RWPE2 (cell line): ENCODE measurements at regions not wholly inside any gene's neighbourhood (a gene's known extent, or its start where the extent isn't known, plus 50 kb on each side); places are given as distances from the start of the nearest gene placed in this dataset.

Source experiments
- ATAC-seq: fragments of 200-7000 bp; cut with Tn5 transposase; 3 replicates; pipeline ENCODE4 v1.9.1; 2021; ENCODE audit warnings: low read depth
- DNase-seq: peaks from one replicate; pipeline ENCODE4 v3.0.0-alpha.2; 2020; ENCODE audit warnings: low spot score
- H3K27ac ChIP-seq: fragments of 450-650 bp; 2 replicates; pipeline ENCODE4 v1.5.1; 2017; ENCODE audit warnings: mild to moderate bottlenecking; ENCODE audit not compliant: poor library complexity, severe bottlenecking
- H3K27me3 ChIP-seq: fragments of 250-450 bp; sonication (Bioruptor Pico); 2 replicates; pipeline ENCODE4 v1.5.1; 2021; ENCODE audit warnings: mild to moderate bottlenecking, moderate library complexity; ENCODE audit not compliant: insufficient read depth, poor library complexity, severe bottlenecking
- H3K36me3 ChIP-seq: fragments of 250-450 bp; sonication (Bioruptor Pico); 2 replicates; pipeline ENCODE4 v1.5.1; 2020; ENCODE audit warnings: low read depth, mild to moderate bottlenecking, moderate library complexity
- H3K4me1 ChIP-seq: fragments of 250-450 bp; sonication (Bioruptor Pico); 2 replicates; pipeline ENCODE4 v1.5.1; 2021; ENCODE audit warnings: mild to moderate bottlenecking, moderate library complexity; ENCODE audit not compliant: insufficient read depth, poor library complexity, severe bottlenecking
- H3K4me3 ChIP-seq: fragments of 250-450 bp; sonication (Bioruptor Pico); 2 replicates; pipeline ENCODE4 v1.5.1; 2021; ENCODE audit warnings: mild to moderate bottlenecking, moderate library complexity; ENCODE audit not compliant: severe bottlenecking
- H3K9me3 ChIP-seq: fragments of 250-450 bp; sonication (Bioruptor Pico); 2 replicates; pipeline ENCODE4 v1.5.1; 2021; ENCODE audit warnings: mild to moderate bottlenecking, moderate library complexity; ENCODE audit not compliant: severe bottlenecking
- CTCF ChIP-seq: fragments of 450-650 bp; IDR thresholded peaks from one replicate; pipeline ENCODE4 v1.5.1; 2017; ENCODE audit warnings: mild to moderate bottlenecking, moderate library complexity; ENCODE audit not compliant: poor library complexity, severe bottlenecking

- Histone ChIP-seq H3K4me3 (no peak overlapping the region), H3K4me1 (peaks cover 6% of the 10 kb centered on the region), H3K36me3 (no peaks in the 10 kb centered on the region), H3K27ac (no peak overlapping the region), H3K27me3 (no peaks in the 10 kb centered on the region), H3K9me3 (no peaks in the 10 kb centered on the region)
- TF ChIP-seq CTCF: no peak
- no peak for DNase-seq
- peak; percentile 54; the same call in 2 of the 3 replicates for ATAC-seq
Observed at GRCh38 chr3:95302044-95302443, 1239.2 kb downstream of the NSUN3 start.

GRCh38 chr3:95310560-95310959 lies 1247.7 kb downstream of the NSUN3 start:
- Histone ChIP-seq H3K27me3 (no peaks in the 10 kb centered on the region), H3K4me1 (no peaks in the 10 kb centered on the region), H3K4me3 (no peak overlapping the region), H3K9me3 (no peaks in the 10 kb centered on the region), H3K36me3 (no peaks in the 10 kb centered on the region), H3K27ac (no peak overlapping the region)
- ATAC-seq: no peak
- no peak for DNase-seq
- no peak for TF ChIP-seq CTCF

DNA sequence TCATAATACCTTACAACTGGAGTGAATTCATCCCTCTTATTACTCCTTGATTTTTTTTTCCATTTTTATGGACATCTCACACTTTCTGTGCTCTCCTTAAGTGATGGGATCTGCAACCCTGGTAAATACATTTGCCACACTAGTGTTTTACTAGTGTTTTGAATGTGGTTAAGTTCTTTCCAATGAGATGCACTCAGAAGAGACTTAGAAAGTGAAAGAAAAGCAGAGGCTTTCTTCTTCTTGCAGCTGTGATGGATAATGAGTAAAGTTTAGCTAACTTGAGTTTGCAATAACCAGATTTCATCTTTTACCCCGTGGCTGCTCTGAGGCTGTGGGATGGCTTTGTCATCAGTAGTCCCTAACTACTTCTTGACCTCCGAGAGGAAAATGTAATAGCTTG lies 1248.4 kb downstream of the NSUN3 start:
- no peak overlapping the region for H3K4me3 ChIP-seq
- no peak for DNase-seq
- H3K9me3 ChIP-seq: no peaks in the 10 kb centered on the region
- H3K27me3 ChIP-seq: no peaks in the 10 kb centered on the region
- H3K27ac ChIP-seq: no peak overlapping the region
- H3K36me3 ChIP-seq: no peaks in the 10 kb centered on the region
- no peak for ATAC-seq
- no peak for TF ChIP-seq CTCF
- no peaks in the 10 kb centered on the region for H3K4me1 ChIP-seq

DNA sequence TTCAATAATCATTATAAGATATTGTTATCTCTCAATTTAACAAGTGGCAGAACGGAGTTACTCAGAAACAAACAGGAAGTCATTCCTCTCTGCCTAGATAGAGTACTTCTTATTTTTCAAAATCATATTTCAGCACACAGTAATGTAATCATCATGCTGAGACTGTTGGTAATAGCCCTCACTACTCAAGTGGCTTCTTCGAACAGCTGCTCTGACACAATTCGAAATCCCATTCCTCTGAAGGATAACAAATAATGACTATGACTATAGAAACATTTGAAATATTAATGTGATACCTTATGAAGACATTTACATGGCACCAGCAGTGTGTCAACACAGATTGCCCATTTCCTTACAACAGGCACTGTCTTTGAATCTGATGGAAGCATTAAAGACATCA lies 1249.8 kb downstream of the NSUN3 start:
- no peak for TF ChIP-seq CTCF
- DNase-seq (no peak), ATAC-seq (no peak)
- H3K4me3 ChIP-seq: no peak overlapping the region
- no peak overlapping the region for H3K27ac ChIP-seq
- no peaks in the 10 kb centered on the region for H3K27me3 ChIP-seq
- H3K36me3 ChIP-seq: no peaks in the 10 kb centered on the region
- no peaks in the 10 kb centered on the region for H3K4me1 ChIP-seq
- no peaks in the 10 kb centered on the region for H3K9me3 ChIP-seq

GRCh38 chr3:95319921-95320494 lies 1257.1 kb downstream of the NSUN3 start:
- Histone ChIP-seq H3K27ac (no peak overlapping the region), H3K4me3 (no peak overlapping the region), H3K36me3 (no peaks in the 10 kb centered on the region), H3K4me1 (no peaks in the 10 kb centered on the region), H3K9me3 (no peaks in the 10 kb centered on the region), H3K27me3 (no peaks in the 10 kb centered on the region)
- no peak for DNase-seq
- ATAC-seq: no peak; the same call in 2 of the 3 replicates
- no peak for TF ChIP-seq CTCF
